RPMI7951 (cell line): ENCODE measurements at regions not wholly inside any gene's neighbourhood (a gene's known extent, or its start where the extent isn't known, plus 50 kb on each side); places are given as distances from the start of the nearest gene placed in this dataset.

ENCODE experiments used
- DNase-seq: peaks from one replicate; pipeline ENCODE4 v3.0.0-alpha.2; 2012; ENCODE audit warnings: low read depth

DNA sequence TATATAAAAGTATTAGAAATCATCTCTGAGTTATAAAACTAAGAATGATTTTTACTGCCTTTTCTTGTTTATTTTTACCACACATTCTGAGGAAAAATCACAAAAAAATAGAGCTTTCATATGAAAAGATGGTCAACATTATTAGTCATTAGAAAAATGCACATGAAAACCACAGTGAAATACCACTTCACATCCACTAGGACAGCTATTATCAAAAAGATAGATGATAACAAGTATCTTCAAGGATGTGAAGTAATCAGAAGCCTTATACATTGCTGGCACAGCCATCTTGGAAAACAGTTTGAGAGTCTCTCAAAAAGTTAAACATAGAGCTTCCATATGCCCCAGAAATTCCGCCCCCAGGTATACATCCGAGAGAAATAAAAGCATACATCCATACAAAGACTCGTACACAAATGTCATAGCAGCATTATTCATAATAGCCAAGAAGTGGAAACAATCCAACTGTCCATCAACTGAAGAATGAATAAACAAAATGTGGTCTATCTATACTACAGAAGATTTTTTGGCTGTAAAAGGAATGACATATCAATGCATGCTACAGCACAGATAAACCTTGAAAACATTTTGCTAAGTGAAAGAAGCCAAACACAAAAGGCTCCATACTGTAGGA, 523.9 kb downstream of the FUT8 start:
- DNase-seq = no peak

DNA sequence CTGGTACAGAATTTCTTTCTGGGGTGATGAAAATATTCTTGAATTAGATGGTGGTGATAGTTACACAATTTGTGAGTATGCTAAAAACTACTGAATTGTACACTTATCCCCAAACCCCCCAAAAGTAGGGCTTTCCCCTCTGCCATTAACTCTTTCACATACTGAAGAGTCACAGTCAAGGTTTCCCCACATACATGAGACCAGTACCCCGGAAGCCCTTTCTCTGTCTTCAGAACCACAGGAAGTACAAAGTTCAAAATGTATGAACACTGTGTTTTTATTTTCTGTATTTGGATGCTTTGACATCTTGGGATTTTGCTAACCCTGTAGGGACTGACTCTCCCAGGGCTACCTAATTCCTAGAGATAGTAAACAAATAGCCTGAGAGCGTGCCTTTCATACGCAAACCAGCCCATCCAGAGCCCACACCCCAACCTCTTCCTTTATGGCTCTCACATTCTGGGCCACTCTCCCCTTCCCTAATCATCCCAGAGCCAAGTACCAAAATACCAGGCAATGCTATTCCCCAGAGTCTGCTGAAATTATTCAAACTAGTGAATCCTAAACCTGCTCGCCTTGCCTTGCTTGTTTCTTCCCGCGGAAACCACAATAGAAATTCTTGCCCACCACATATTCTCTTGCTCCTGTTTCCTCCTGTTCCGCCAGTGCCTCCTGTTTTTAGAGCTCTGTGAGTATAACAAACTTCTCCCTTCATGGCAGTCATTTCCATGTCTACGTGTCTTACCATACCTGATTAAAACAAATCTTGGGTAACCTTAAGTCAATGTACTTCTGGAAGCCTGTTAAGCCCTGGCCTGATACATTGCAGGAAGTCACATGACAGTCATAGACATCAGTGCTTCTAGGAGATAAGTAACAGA, 524.8 kb downstream of the FUT8 start:
- DNase-seq = no peak

DNA sequence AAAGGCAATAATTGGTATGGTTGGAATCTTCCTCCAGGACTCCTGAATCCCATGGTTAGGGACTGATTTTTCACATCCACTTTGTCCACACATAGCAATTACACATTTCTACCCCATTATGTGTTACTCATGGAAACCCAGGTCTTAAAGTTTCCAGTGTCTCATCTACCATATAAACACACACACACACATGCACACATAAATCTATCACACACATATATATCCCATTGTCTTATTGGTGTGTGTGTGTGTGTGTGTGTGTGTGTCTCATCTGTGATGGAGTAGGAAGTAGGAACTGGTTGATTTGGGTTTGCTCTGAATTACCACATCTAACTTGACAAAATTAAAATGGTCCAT, 525.4 kb downstream of the FUT8 start:
- no peak for DNase-seq

DNA sequence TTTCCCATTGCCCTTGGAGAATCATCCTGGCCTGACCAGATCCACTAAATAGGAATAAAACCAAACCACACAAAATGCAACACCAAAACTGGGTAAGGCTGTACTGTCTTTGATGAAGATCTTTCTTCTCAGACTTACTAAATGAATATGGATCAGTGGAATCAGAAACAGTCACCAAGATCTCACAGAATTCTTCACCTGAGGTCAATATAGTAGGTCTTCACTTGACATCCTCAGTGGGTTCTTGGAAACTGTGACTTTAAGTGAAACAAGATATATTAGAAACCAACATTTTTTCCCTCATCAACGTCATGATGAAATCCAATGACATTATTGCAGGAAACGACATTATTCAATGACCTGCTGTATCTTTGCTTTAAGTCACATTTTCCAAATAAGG, 526.2 kb downstream of the FUT8 start:
- no peak for DNase-seq

DNA sequence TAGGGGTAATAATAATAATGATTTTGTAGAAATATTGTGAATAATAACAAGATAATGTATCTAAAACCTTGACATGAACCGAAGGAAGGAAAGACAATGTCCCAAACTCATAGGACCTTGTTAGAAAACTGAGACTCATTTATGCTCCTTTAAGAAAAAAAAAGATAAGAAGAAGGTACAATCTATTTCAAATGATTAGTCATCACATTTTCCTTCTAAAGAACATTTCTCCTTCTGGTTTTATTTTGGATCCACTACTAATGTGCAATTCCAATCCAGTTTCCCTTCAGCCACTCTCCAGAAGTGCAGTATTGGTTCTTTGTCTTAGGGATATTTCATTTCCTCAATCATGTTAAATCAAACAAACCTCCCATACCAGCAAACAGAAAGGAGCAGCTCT, 526.7 kb downstream of the FUT8 start:
- DNase-seq = no peak

DNA sequence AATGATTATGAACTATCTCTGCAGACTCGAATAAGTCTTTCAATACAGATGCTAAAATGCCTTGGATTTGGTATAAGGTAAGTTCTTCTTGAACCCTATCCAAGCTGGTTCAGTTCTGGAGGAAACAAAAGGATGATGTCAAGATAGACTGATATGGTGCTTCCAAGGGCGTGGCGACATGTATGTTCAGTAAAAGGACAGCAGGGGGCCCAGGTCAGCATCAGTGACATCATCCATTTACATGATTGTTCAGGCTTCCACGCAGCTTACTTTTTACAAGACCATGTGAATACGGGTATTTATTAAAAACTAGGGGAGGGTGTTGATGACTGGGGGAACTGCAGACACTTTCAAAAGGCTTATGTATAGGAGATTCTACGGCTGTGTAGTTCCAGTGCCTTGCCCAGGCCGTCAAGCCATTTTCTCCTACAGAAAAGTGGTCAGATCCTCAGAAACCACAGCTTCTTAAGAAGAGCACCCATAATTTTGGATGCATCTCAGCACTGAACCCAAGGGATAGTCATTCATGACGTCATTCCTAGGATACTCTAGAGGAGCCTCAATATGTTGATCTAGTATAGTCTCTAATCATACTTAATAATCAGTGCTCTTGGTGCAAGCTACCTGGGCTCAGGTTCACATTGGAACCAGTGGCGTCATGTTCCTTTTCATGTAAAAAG, 527.7 kb downstream of the FUT8 start:
- DNase-seq = peak; percentile 32

DNA sequence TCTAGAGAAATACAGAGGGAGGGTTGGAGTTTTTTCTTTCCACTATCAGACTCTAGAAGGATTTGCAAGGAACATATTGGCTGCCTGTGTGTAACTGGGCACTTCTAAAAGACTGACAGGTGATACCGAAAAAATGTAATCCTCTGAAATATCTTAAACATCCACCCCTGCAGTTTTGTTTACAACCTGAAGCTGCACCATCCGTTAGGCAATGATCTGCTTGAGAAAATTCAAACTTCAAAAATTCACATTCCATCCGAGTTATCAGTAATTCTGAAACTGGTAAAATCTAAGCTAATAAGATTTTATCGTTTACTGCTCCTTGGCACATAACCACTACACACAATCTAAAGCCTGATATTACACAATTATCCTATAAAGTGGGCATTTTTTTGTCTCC, 528.6 kb downstream of the FUT8 start:
- no peak for DNase-seq

DNA sequence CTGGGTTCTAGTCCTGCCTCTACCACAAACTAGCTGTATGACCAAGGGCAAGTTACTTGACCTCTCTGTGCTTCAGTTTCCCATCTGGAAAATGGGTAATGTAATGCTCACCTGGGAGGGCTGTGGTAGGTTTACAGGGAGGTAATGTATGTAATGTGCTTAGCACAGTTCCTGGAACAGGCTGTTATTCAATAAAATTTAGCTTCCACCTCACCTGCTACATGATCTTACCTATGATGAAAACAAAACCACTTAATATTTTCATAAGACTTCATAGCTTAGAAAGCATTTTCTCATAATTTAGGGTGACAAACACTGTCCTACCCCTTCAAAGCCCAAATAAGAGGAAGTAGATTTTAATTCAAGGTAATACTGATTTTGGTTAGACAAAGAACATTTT, 530.6 kb downstream of the FUT8 start:
- DNase-seq = no peak

DNA sequence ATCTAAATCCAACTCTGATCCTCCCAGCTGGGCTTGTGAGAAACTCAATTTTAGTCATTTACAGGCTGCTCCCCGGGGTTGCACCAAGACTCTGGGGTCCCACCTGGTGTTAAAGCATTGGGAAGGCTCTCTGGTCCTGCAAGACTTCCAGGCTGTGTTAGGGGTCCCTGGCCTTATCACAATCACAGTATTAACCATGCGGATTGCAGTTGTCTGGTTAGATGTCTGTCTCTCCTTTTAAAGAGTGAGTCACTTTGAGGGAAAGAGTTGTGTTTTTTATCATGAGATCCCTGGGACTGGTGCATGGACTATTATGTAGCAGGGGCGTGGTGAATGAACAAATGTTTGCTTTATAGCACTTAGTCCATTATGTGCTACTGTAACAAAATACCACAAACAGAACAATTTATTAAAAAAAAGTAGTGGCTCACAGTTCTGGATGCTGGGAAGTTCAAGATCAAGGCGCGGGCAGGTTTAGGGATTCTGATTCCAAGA, 531.4 kb downstream of the FUT8 start:
- no peak for DNase-seq

DNA sequence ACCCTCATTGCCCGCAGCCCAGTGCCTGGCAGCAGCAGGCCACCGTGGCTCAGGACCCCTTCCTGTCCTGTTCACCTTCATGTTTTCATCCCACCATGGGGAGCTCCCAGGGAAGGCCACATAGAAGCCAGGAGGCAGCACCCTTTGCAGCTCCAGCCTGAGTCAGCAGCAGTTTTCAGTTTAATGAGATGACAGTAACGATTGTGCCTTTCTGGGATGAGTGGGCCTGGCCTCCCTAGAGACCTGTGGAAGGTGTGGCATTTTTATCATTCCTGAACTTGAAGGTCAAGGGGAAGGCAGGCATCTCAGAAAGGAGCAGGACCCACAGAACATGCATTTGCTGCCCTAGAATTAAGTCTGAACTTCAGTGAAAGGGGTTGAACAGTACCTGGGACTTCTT, 532.8 kb downstream of the FUT8 start:
- DNase-seq = no peak

DNA sequence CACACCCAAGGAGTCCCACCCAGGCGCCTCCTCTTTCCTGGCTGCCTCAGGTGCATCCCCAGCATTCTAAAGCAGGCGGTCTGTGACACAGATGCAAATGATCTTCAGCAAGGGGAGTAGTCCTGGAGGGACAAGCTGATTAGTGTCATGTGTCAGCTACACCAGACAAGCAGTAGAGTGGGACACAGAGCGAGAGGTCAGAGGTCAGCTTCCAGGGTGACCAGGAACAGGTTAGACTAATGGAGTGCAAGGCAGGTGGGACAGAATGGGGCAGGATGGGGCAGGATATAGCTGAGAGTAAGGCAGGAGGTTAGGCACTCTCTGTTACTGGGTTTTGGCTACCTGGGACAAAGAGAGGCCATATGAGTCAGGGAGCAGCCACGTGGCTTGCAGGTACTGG, 534.0 kb downstream of the FUT8 start:
- DNase-seq = no peak

DNA sequence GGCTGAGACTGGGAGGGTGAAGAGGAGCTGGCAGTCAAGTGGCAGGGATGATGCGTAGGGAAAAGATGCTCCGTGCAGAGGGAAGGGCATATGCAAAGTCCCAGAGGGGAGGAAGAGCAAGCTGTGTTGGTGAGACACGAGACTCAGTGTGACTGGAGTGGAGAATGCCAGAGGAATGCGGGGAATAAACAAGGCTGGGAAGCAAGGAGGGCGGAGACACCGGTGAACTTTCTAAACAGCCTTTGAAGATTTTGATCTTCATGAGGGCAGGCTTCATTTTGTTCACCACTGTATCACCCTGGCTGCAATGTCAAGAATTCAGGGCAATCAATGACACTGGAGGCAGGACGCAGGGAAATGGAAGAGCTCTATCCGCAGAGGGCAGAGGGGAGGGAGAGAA, 535.8 kb downstream of the FUT8 start:
- no peak for DNase-seq

DNA sequence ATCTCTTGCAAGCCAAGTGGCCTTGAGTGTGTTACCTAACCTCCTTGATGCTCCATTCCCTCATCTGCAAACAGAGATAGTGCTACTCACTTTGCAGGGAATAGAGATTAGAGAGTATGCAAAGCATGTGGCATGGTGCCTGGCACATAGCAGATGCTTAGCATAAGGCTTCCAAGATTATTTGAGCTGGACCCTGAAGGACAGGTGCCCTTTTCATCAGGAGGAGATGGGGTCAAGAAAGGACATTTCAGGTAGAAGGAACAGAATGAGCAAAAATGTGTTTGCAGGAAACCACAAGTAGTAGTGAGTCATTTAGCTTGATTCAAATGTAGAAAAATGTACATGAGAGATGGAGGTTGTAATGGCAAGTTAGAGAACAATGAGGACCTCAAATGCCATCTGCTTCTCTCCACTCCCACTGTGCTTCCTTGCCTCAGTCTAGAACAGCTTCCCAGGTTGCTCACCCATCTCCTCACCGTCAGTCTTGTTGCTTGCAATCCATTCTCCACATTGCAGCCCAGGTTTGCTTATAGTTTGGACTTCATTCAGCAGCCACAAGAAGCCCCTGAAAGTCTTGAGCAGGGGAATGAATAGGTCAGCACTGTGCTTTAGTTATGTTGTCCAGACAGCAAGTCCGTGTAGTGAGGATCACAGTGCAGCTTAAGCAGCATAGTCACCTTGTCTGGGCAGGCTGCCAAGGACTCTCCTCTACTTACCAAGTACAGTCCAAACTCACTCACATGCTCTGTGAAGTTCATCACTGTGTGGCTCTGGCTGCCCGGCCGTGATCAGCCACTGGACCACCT, 536.3 kb upstream of the CCDC196 start:
- peak; percentile 22 for DNase-seq

DNA sequence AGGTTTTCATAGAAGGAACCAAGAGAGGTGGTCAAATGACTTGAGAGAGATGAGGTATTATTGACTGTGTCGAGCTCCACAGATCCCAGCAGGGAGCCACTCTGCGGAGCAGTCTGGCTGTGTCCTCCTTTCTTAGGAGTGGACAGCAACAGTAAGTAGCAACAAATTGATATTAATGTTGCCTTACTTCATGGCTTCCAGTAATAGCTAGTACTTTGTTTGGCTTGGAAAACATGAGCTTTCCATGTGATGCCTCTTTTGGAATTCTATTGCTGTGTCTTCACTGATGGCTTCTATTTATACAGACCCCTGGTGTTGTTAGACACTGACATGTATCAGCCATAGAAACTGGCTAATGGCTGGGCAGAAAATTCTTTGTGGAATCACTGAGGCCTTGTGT, 531.2 kb upstream of the CCDC196 start:
- no peak for DNase-seq

DNA sequence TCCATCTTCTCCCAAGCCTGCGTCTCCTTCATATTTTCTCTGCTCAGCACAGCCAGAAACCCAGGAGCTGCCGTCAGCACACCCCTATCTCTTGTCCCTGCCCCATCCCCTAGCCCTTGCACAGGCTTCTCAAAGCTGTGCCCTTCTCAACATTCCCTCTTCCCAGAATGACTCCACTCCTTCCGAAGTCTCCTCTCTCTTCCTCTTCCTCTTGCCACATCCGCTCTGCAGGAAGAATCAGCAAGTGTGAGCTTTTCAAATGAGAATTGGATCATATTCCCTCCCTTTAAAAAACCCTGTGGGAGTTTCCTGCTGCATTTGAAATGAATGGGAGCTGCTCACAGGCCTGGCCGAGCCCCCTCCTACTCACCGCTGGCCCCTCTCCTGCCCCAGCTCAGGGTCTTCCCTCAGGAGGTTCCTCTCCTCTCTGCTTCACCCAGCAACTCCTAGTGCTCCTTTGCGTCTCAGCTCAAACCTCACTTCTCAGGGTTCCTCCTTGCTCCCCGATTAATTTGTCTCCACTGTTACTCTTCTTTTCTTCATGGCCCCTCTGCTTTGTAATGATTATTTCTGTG, 528.5 kb upstream of the CCDC196 start:
- DNase-seq = no peak

DNA sequence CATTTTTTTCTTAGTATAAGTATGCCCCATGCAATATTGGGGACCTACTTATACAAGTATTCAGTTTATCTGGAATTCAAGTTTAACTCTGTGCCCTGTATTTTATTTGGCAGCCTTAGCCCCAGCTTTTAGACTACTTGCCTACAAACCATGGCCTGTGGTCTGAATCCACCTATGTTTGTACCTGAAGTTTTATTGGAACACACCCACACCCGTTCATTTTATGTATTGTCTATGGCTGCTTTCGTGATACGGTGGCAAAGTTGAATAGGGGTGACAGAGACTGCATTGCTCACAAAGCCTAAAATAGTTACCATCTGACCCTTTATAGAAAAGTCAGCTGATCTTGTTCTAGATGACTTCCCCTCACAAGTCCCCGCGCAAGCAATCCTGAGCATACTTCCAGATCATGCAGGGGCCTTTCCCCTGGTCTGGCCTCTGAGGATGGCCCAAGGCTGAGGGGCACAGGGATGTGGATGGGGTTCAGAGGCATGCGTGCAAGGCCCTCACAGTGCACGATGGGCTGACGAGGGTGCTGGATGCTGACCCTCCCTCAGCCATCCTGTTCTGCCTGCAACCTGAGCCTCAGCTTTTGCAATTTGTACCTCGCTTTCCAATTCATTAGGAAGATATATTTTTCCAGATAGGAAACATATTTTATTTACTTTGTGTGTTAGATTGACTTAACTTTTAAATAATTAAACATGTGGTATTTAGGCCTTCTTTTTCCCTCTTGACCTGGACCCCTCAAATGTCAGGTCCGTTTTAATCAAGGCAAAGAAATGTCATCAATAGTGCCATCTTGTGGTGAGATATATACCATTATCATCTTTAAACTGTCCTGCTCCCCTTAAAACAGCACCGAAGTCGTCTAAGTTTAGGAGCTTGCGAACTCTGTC, 527.3 kb upstream of the CCDC196 start:
- peak; percentile 34 for DNase-seq

DNA sequence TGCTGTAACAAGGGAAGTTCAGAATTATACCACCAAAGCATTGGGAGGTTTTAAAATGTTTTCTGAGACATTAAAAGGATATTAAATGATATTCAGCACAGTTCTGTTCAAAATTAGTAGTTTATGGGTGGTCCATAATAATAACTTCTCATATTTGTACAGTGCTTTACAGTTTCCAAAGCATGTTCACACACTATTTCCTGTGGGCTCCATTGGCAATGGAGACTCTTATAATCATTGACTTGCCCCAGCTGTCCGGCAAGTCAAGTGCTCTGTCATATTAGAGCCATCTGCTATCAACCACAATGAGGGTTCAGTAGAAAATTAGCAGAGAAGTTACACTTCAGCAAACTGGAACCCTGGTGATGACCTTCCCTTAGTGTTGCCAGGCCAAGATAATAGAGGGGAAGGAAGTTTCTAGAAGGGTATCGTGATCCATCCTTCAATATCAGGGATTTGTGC, 526.6 kb upstream of the CCDC196 start:
- no peak for DNase-seq

DNA sequence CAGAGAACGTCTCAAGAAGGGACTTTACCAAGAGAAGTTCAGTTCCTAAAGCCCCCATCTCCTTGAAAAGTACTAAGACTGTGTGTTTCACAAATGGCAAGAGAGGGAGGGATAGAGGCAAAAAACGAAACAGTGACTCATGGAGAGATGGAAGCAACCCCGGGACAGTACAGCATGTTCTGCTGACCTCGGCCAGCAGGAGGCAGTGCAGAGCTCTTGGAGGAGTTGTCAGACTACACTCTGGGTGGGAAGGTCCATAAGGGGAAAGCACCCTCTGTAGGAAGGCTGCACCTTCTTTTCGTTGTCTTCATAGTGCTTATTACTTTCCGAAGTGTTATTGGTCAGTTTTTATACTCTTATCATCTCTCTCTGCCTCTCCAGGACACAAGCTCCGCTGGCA, 525.2 kb upstream of the CCDC196 start:
- peak; percentile 24 for DNase-seq

DNA sequence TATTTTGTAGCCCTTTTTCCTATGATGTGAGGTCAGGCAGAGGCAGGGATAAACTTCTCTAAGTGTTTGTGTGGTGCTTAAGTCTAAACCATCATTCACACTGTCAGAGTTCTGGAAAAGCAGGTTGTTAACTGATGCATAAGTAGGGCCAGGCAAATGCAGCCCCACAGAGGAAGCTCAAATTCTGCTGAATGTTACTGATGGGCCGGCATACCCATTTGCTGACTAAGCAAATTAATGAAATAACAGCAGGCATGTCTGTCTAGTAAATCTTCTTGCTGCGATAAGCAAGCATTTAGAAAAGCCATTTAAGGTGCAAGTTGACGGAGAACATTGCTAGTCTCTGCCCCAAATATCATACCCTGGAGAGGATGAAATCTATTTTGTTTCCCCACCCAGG, 523.2 kb upstream of the CCDC196 start:
- DNase-seq = no peak

DNA sequence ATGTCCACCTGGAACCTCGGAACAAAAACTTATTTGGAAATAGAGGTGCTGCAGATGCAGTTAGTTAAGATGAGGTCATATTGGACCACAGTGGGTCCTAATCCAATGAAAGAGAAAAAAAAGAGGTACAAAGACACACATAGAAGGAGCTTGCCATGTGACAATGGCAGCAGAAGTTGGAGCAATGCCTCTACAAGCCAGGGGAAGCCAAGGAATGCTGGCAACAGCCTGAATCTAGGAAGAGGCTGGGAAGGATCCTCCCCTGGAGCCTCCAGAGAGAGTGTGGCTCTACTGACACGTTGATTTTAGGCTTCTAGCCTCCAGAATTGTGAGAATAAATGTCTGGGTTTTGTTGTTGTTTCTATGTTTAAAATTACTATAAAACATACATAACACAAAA, 521.8 kb upstream of the CCDC196 start:
- no peak for DNase-seq

DNA sequence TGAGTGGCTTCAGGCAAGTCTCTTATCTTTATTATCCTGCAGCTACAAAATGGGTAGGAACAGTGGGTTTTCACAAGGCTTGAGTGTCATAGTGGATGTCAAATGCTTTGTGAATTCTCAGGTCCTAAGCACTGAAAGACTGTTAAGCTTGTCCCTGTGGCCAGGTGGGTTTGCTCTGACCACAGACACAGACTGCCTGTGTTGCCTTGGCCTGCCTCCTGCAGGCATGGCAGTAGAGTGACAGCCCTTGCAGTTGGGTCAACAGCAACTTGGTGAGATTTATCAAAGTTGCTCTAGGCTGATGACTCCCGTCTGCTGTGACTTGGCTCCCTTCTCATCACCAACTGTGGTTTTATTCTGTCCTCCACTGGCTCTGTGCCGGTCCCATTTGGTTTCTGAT, 520.0 kb upstream of the CCDC196 start:
- no peak for DNase-seq
